ENCODE measurements at regions not wholly inside any gene's neighbourhood (a gene's known extent, or its start where the extent isn't known, plus 50 kb on each side); places are given as distances from the start of the nearest gene placed in this dataset.

- peaks cover 6% of the 10 kb centered on the region for H3K9me3 Mint-ChIP-seq (ENCODE audit: unreplicated experiment)
- no peaks in the 10 kb centered on the region for H3K27me3 Mint-ChIP-seq (ENCODE audit: unreplicated experiment)
- peaks cover 9% of the 10 kb centered on the region for H3K36me3 Mint-ChIP-seq (ENCODE audit: unreplicated experiment)
- no peak for TF ChIP-seq CTCF (IDR thresholded peaks at IDR 0.05; ENCODE audit: partially characterized antibody, unreplicated experiment)
- no peak overlapping the region for H3K27ac Mint-ChIP-seq (ENCODE audit: unreplicated experiment)
- DNase-seq = no peak
- H3K4me1 Mint-ChIP-seq (ENCODE audit: low read depth, unreplicated experiment) = no peaks in the 10 kb centered on the region
- H3K4me3 Mint-ChIP-seq (ENCODE audit: unreplicated experiment) = no peak overlapping the region
These were observed 1553.5 kb upstream of the C9orf72 start for GRCh38 chr9:29126783-29127182.

GRCh38 chr9:29129763-29130162 is 1556.5 kb upstream of the C9orf72 start:
- Mint-ChIP-seq H3K27me3 (ENCODE audit: unreplicated experiment) (no peaks in the 10 kb centered on the region), H3K36me3 (ENCODE audit: unreplicated experiment) (peaks cover 12% of the 10 kb centered on the region), H3K4me3 (ENCODE audit: unreplicated experiment) (no peak overlapping the region), H3K4me1 (ENCODE audit: low read depth, unreplicated experiment) (no peaks in the 10 kb centered on the region), H3K9me3 (ENCODE audit: unreplicated experiment) (peaks cover 5% of the 10 kb centered on the region), H3K27ac (ENCODE audit: unreplicated experiment) (no peak overlapping the region)
- TF ChIP-seq CTCF (IDR thresholded peaks at IDR 0.05; ENCODE audit: partially characterized antibody, unreplicated experiment) = no peak
- DNase-seq = no peak

GRCh38 chr9:29144476-29144875 is 1571.2 kb upstream of the C9orf72 start:
- Mint-ChIP-seq H3K27ac (ENCODE audit: unreplicated experiment) (no peak overlapping the region), H3K36me3 (ENCODE audit: unreplicated experiment) (peaks cover 5% of the 10 kb centered on the region), H3K27me3 (ENCODE audit: unreplicated experiment) (no peaks in the 10 kb centered on the region), H3K9me3 (ENCODE audit: unreplicated experiment) (no peaks in the 10 kb centered on the region), H3K4me1 (ENCODE audit: low read depth, unreplicated experiment) (no peaks in the 10 kb centered on the region), H3K4me3 (ENCODE audit: unreplicated experiment) (no peak overlapping the region)
- no peak for TF ChIP-seq CTCF (IDR thresholded peaks at IDR 0.05; ENCODE audit: partially characterized antibody, unreplicated experiment)
- DNase-seq = no peak

- no peak overlapping the region for H3K4me3 Mint-ChIP-seq (ENCODE audit: unreplicated experiment)
- no peaks in the 10 kb centered on the region for H3K27me3 Mint-ChIP-seq (ENCODE audit: unreplicated experiment)
These were observed 1577.3 kb upstream of the C9orf72 start for GRCh38 chr9:29150606-29151005.

More at GRCh38 chr9:29150606-29151005, 1577.3 kb upstream of the C9orf72 start:
- H3K36me3 Mint-ChIP-seq (ENCODE audit: unreplicated experiment) = no peaks in the 10 kb centered on the region
- no peak for DNase-seq
- H3K9me3 Mint-ChIP-seq (ENCODE audit: unreplicated experiment) = no peaks in the 10 kb centered on the region
- no peak overlapping the region for H3K27ac Mint-ChIP-seq (ENCODE audit: unreplicated experiment)
- no peaks in the 10 kb centered on the region for H3K4me1 Mint-ChIP-seq (ENCODE audit: low read depth, unreplicated experiment)
- TF ChIP-seq CTCF (IDR thresholded peaks at IDR 0.05; ENCODE audit: partially characterized antibody, unreplicated experiment) = no peak
